ENCODE measurements at regions not wholly inside any gene's neighbourhood (a gene's known extent, or its start where the extent isn't known, plus 50 kb on each side); places are given as distances from the start of the nearest gene placed in this dataset.

- DNase-seq (ENCODE audit: low read depth in 1 of 2, low spot score in 1 of 2) (no peak), ATAC-seq (no peak), FAIRE-seq (no peak)
- no peak overlapping the region for H3K27ac ChIP-seq
- no peak for TF ChIP-seq MAZ (IDR thresholded peaks at IDR 0.05; ENCODE audit: borderline replicate concordance, low read depth, low read length)
- no peak for TF ChIP-seq ZSCAN20 (CRISPR knock-in tag; IDR thresholded peaks at IDR 0.05)
- TF ChIP-seq BCL3 (IDR thresholded peaks at IDR 0.05): no peak
- TF ChIP-seq NFE2L2 (conservative IDR thresholded peaks at IDR 0.05; ENCODE audit: low read length): no peak
- TF ChIP-seq HOXA7 (CRISPR knock-in tag; IDR thresholded peaks at IDR 0.05): no peak
- ChIA-PET POLR2A (no interaction called here), CTCF (no interaction called here)
- H3K9me3 ChIP-seq: no peaks in the 10 kb centered on the region
- H3K4me1 ChIP-seq: no peaks in the 10 kb centered on the region
- no peak overlapping the region for H3K4me3 ChIP-seq
- 4% methylated on average over 5 of the region's 12 CpGs for WGBS (ENCODE audit: missing lambda C conversion rate)
- no peak overlapping the region; the same call in 2 of the 3 replicates for H3K4me2 ChIP-seq
These were observed 349.5 kb downstream of the SLITRK1 start for GRCh38 chr13:83532809-83533208.

GRCh38 chr13:83531022-83531421 lies 351.3 kb downstream of the SLITRK1 start:
- Histone ChIP-seq H3K27ac (no peak overlapping the region), H3K4me3 (no peak overlapping the region), H3K4me2 (no peak overlapping the region), H3K9me3 (no peaks in the 10 kb centered on the region), H3K4me1 (no peaks in the 10 kb centered on the region)
- ATAC-seq: no peak
- WGBS (ENCODE audit: missing lambda C conversion rate): 33% methylated on average over 1 of the region's 1 CpG
- ChIA-PET POLR2A (no interaction called here), CTCF (no interaction called here)
- TF ChIP-seq HES2 (IDR thresholded peaks at IDR 0.05) (no peak), PBX3 (IDR thresholded peaks at IDR 0.05) (no peak), ZFP36 (IDR thresholded peaks at IDR 0.05; ENCODE audit: borderline replicate concordance, partially characterized antibody) (no peak), PHF8 (IDR thresholded peaks at IDR 0.05; ENCODE audit: borderline replicate concordance, low read depth) (no peak), HMGXB4 (CRISPR knock-in tag; IDR thresholded peaks at IDR 0.05; ENCODE audit: borderline replicate concordance) (no peak), JUN (IDR thresholded peaks at IDR 0.05) (no peak), POLR2AphosphoS2 (conservative IDR thresholded peaks at IDR 0.05; ENCODE audit: low read length) (no peak), ZNF302 (CRISPR knock-in tag; IDR thresholded peaks at IDR 0.05) (no peak), MAFK (IDR thresholded peaks at IDR 0.05; ENCODE audit: partially characterized antibody) (no peak), RFX5 (IDR thresholded peaks at IDR 0.05) (no peak), RARB (CRISPR knock-in tag; IDR thresholded peaks at IDR 0.05) (no peak), NPAS2 (CRISPR knock-in tag; IDR thresholded peaks at IDR 0.05; ENCODE audit: borderline replicate concordance) (no peak), HDAC2 (IDR thresholded peaks at IDR 0.05) (no peak), RCOR1 (IDR thresholded peaks at IDR 0.05; ENCODE audit: low read depth, low read length) (no peak), HOXA7 (CRISPR knock-in tag; IDR thresholded peaks at IDR 0.05) (no peak), EP300 (IDR thresholded peaks at IDR 0.05) (no peak), BCL3 (IDR thresholded peaks at IDR 0.05) (no peak), FOSB (CRISPR knock-in tag; IDR thresholded peaks at IDR 0.05) (no peak)
- DNase-seq (ENCODE audit: low read depth in 1 of 2, low spot score in 1 of 2): no peak
- no peak for FAIRE-seq

All from A549 (cell line).